ENCODE measurements at regions not wholly inside any gene's neighbourhood (a gene's known extent, or its start where the extent isn't known, plus 50 kb on each side); places are given as distances from the start of the nearest gene placed in this dataset.

GRCh38 chr2:104289651-104290565 is 564.0 kb upstream of the POU3F3 start:
- no peak for DNase-seq (ENCODE audit: low read depth, low spot score)

More at GRCh38 chr2:104289651-104290565, 564.0 kb upstream of the POU3F3 start:
- Histone ChIP-seq H3K4me2 (ENCODE audit: low read length) (no peak overlapping the region), H3K9me2 (ENCODE audit: insufficient read depth) (no peaks in the 10 kb centered on the region), H3K4me3 (replicated peaks in 1 of 2; ENCODE audit: low read depth in 1 of 2, low read length in 2 of 2) (no peak overlapping the region), H4K20me1 (ENCODE audit: insufficient read depth) (no peaks in the 10 kb centered on the region), H3K4me1 (ENCODE audit: control insufficient read depth in 1 of 2, insufficient read depth in 2 of 2, low read length in 2 of 2) (no peaks in the 10 kb centered on the region), H3K9ac (ENCODE audit: low read length) (no peak overlapping the region), H3K27me3 (ENCODE audit: insufficient read depth, low read length) (no peaks in the 10 kb centered on the region), H3K36me3 (ENCODE audit: control insufficient read depth in 1 of 2, insufficient read depth in 2 of 2, low read length in 2 of 2) (no peaks in the 10 kb centered on the region), H2AFZ (ENCODE audit: low read depth, low read length, poor library complexity, severe bottlenecking) (no peak overlapping the region), H3K27ac (ENCODE audit: low read depth, low read length) (no peak overlapping the region), H3K79me2 (ENCODE audit: insufficient read depth, low read length) (no peaks in the 10 kb centered on the region), H3K9me3 (ENCODE audit: control insufficient read depth in 1 of 2, insufficient read depth in 1 of 2, low read depth in 1 of 2, low read length in 2 of 2) (peaks cover 3 to 19% of the 10 kb centered on the region in 2 experiments; a peak in 2 of 4 replicates)
- POLR2A ChIA-PET = no interaction called here
- no peak for ATAC-seq
- no peak for TF ChIP-seq CBX3 (IDR thresholded peaks at IDR 0.05; ENCODE audit: low read depth)
- TF ChIP-seq REST (IDR thresholded peaks at IDR 0.05; ENCODE audit: low read depth) = no peak
- TF ChIP-seq MAX (IDR thresholded peaks at IDR 0.05) = no peak
- no peak for TF ChIP-seq EGR1 (IDR thresholded peaks at IDR 0.05; ENCODE audit: low read depth)
- TF ChIP-seq EZH2 (IDR thresholded peaks at IDR 0.05) = no peak
- TF ChIP-seq TCF7L2 (IDR thresholded peaks at IDR 0.05; ENCODE audit: borderline replicate concordance, extremely low read depth, insufficient read depth, insufficient read length) = no peak
- no peak for TF ChIP-seq SIN3A (IDR thresholded peaks at IDR 0.05; ENCODE audit: low read depth)
- TF ChIP-seq SP1 (IDR thresholded peaks at IDR 0.05; ENCODE audit: low read depth) = no peak
- no peak for TF ChIP-seq ATF3 (IDR thresholded peaks at IDR 0.05)
- TF ChIP-seq EZH2phosphoT487 (IDR thresholded peaks at IDR 0.05; ENCODE audit: borderline replicate concordance) = no peak
- TF ChIP-seq ZNF274 (IDR thresholded peaks at IDR 0.05; ENCODE audit: low read depth, low read length) = no peak
- TF ChIP-seq ELF1 (IDR thresholded peaks at IDR 0.05; ENCODE audit: borderline replicate concordance, low read depth) = no peak
- TF ChIP-seq, protein P1, sequence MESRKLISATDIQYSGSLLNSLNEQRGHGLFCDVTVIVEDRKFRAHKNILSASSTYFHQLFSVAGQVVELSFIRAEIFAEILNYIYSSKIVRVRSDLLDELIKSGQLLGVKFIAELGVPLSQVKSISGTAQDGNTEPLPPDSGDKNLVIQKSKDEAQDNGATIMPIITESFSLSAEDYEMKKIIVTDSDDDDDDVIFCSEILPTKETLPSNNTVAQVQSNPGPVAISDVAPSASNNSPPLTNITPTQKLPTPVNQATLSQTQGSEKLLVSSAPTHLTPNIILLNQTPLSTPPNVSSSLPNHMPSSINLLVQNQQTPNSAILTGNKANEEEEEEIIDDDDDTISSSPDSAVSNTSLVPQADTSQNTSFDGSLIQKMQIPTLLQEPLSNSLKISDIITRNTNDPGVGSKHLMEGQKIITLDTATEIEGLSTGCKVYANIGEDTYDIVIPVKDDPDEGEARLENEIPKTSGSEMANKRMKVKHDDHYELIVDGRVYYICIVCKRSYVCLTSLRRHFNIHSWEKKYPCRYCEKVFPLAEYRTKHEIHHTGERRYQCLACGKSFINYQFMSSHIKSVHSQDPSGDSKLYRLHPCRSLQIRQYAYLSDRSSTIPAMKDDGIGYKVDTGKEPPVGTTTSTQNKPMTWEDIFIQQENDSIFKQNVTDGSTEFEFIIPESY (IDR thresholded peaks at IDR 0.05; ENCODE audit: extremely low read depth, insufficient replicate concordance, low read length) = no peak
- no peak for TF ChIP-seq CEBPB (IDR thresholded peaks at IDR 0.05; ENCODE audit: low read depth)
- no peak for TF ChIP-seq CTCF (IDR thresholded peaks at IDR 0.05 in 2 of 3, conservative IDR thresholded peaks at IDR 0.05 in 1 of 3; ENCODE audit: borderline replicate concordance in 1 of 3, insufficient read depth in 1 of 3, low read depth in 2 of 3, low read length in 2 of 3)
- no peak for TF ChIP-seq RAD21 (IDR thresholded peaks at IDR 0.05; ENCODE audit: low read depth)
- no peak for TF ChIP-seq FOSL1 (IDR thresholded peaks at IDR 0.05; ENCODE audit: low read depth)
- no peak for TF ChIP-seq POLR2A (IDR thresholded peaks at IDR 0.05; ENCODE audit: borderline replicate concordance, extremely low read depth, insufficient read depth, insufficient read length)
- TF ChIP-seq JUND (IDR thresholded peaks at IDR 0.05) = no peak
- TF ChIP-seq ZFX (IDR thresholded peaks at IDR 0.05) = no peak
- RAD21 ChIA-PET (ENCODE audit: low non-redundant PET in 1 of 2, low total read pairs in 2 of 2, uncharacterized antibody in 2 of 2, unreplicated experiment in 2 of 2) = no interaction called here
- BruUV-seq (replicated peaks) = no TSS peak
- intact Hi-C loops (cut with micrococcal nuclease) = no loop called here
- CTCF ChIA-PET = no interaction called here
